ENCODE measurements at regions not wholly inside any gene's neighbourhood (a gene's known extent, or its start where the extent isn't known, plus 50 kb on each side); places are given as distances from the start of the nearest gene placed in this dataset.

- Histone ChIP-seq H3K9ac (ENCODE audit: insufficient read depth, low read length) (no peak overlapping the region), H3K79me2 (ENCODE audit: control insufficient read depth, insufficient read depth, low read length) (no peaks in the 10 kb centered on the region), H4K20me1 (ENCODE audit: control insufficient read depth, extremely low read depth, insufficient read depth, low read length) (no peaks in the 10 kb centered on the region), H2AFZ (ENCODE audit: low read length) (no peak overlapping the region), H3K27ac (ENCODE audit: insufficient read depth, low read length) (no peak overlapping the region), H3K4me2 (ENCODE audit: extremely low read depth, insufficient read depth, low read length) (no peak overlapping the region), H3K4me1 (ENCODE audit: control insufficient read depth, extremely low read depth, insufficient read depth, low read length) (no peaks in the 10 kb centered on the region), H3K36me3 (ENCODE audit: control insufficient read depth, insufficient read depth, low read length) (no peaks in the 10 kb centered on the region), H3K9me3 (ENCODE audit: control insufficient read depth, insufficient read depth, low read depth, low read length) (no peaks in the 10 kb centered on the region), H3K4me3 (replicated peaks in 1 of 4; ENCODE audit: control extremely low read depth in 1 of 4, insufficient read depth in 1 of 4, low read depth in 3 of 4, low read length in 4 of 4) (no peak overlapping the region), H3K27me3 (ENCODE audit: control insufficient read depth, insufficient read depth, low read length) (no peaks in the 10 kb centered on the region)
- DNase-seq (ENCODE audit: low read depth in 2 of 2): no peak
- TF ChIP-seq CTCF (conservative IDR thresholded peaks at IDR 0.05 in 1 of 2, IDR thresholded peaks at IDR 0.05 in 1 of 2; ENCODE audit: low read depth in 1 of 2, low read length in 2 of 2) (no peak), EZH2 (IDR thresholded peaks at IDR 0.05; ENCODE audit: low read length, missing control alignments) (no peak)
Measured at GRCh38 chr6:90982051-90982450, 395.2 kb upstream of the MAP3K7 start.

- Histone ChIP-seq H4K20me1 (ENCODE audit: control insufficient read depth, extremely low read depth, insufficient read depth, low read length) (no peaks in the 10 kb centered on the region), H3K36me3 (ENCODE audit: control insufficient read depth, insufficient read depth, low read length) (no peaks in the 10 kb centered on the region), H3K4me1 (ENCODE audit: control insufficient read depth, extremely low read depth, insufficient read depth, low read length) (no peaks in the 10 kb centered on the region), H3K9me3 (ENCODE audit: control insufficient read depth, insufficient read depth, low read depth, low read length) (no peaks in the 10 kb centered on the region), H3K79me2 (ENCODE audit: control insufficient read depth, insufficient read depth, low read length) (no peaks in the 10 kb centered on the region), H2AFZ (ENCODE audit: low read length) (no peak overlapping the region), H3K27me3 (ENCODE audit: control insufficient read depth, insufficient read depth, low read length) (no peaks in the 10 kb centered on the region), H3K4me3 (replicated peaks in 1 of 4; ENCODE audit: control extremely low read depth in 1 of 4, insufficient read depth in 1 of 4, low read depth in 3 of 4, low read length in 4 of 4) (no peak overlapping the region), H3K9ac (ENCODE audit: insufficient read depth, low read length) (no peak overlapping the region), H3K27ac (ENCODE audit: insufficient read depth, low read length) (no peak overlapping the region), H3K4me2 (ENCODE audit: extremely low read depth, insufficient read depth, low read length) (no peak overlapping the region)
- DNase-seq (ENCODE audit: low read depth in 2 of 2): peak in 1 of 2 donors; percentile 1
- TF ChIP-seq CTCF (conservative IDR thresholded peaks at IDR 0.05 in 1 of 2, IDR thresholded peaks at IDR 0.05 in 1 of 2; ENCODE audit: low read depth in 1 of 2, low read length in 2 of 2): no peak
Measured at GRCh38 chr6:90978046-90978445, 391.2 kb upstream of the MAP3K7 start.

GRCh38 chr6:90977513-90977912 is 390.6 kb upstream of the MAP3K7 start:
- no peaks in the 10 kb centered on the region for H4K20me1 ChIP-seq (ENCODE audit: control insufficient read depth, extremely low read depth, insufficient read depth, low read length)
- no peaks in the 10 kb centered on the region for H3K27me3 ChIP-seq (ENCODE audit: control insufficient read depth, insufficient read depth, low read length)
- H3K27ac ChIP-seq (ENCODE audit: insufficient read depth, low read length): no peak overlapping the region
- no peak overlapping the region for H3K4me3 ChIP-seq (replicated peaks in 1 of 4; ENCODE audit: control extremely low read depth in 1 of 4, insufficient read depth in 1 of 4, low read depth in 3 of 4, low read length in 4 of 4)
- H3K36me3 ChIP-seq (ENCODE audit: control insufficient read depth, insufficient read depth, low read length): no peaks in the 10 kb centered on the region
- H3K79me2 ChIP-seq (ENCODE audit: control insufficient read depth, insufficient read depth, low read length): no peaks in the 10 kb centered on the region
- no peak overlapping the region for H3K9ac ChIP-seq (ENCODE audit: insufficient read depth, low read length)
- no peaks in the 10 kb centered on the region for H3K4me1 ChIP-seq (ENCODE audit: control insufficient read depth, extremely low read depth, insufficient read depth, low read length)
- H2AFZ ChIP-seq (ENCODE audit: low read length): no peak overlapping the region
- TF ChIP-seq CTCF (conservative IDR thresholded peaks at IDR 0.05 in 1 of 2, IDR thresholded peaks at IDR 0.05 in 1 of 2; ENCODE audit: low read depth in 1 of 2, low read length in 2 of 2) (no peak), EZH2 (IDR thresholded peaks at IDR 0.05; ENCODE audit: low read length, missing control alignments) (no peak)
- H3K9me3 ChIP-seq (ENCODE audit: control insufficient read depth, insufficient read depth, low read depth, low read length): no peaks in the 10 kb centered on the region
- H3K4me2 ChIP-seq (ENCODE audit: extremely low read depth, insufficient read depth, low read length): no peak overlapping the region
- DNase-seq (ENCODE audit: low read depth in 2 of 2): no peak

All from fibroblast of lung (primary cell).